Pancreas (tissue), 10 donors: ENCODE measurements at regions not wholly inside any gene's neighbourhood (a gene's known extent, or its start where the extent isn't known, plus 50 kb on each side); places are given as distances from the start of the nearest gene placed in this dataset.

Experiments
- ATAC-seq, 4 donors: fragments of 200-7000 bp; cut with Tn5 transposase; one replicate each; pipeline versions ENCODE4 v1.8.0 to v1.9.1; 2020; ENCODE audit warnings: mild to moderate bottlenecking in 4 of 4, moderate library complexity in 4 of 4
- DNase-seq, 6 donors: peaks; one replicate each; pipeline ENCODE4 v3.0.0-alpha.2; 2020
- FAIRE-seq: peaks from 2 replicates; lab custom pipeline; 2012; peaks lifted over from hg19 to GRCh38; lab: Jason Lieb, UNC
- H3K27ac ChIP-seq, 4 donors: fragments of 200-600 bp; sonication (generic); 1 replicate in 3 of 4; 2 replicates in 1 of 4; pipeline versions ENCODE4 v1.5.0 to v1.8.0; 2020
- H3K27me3 ChIP-seq, 4 donors: fragments of 200-600 bp; one replicate each; pipeline ENCODE4 v1.8.0; 2021
- H3K36me3 ChIP-seq, 3 donors: fragments of 200-600 bp; sonication (generic) in 1 of 3; one replicate each; pipeline versions ENCODE4 v1.5.0 to v1.8.0; 2020 to 2021
- H3K4me1 ChIP-seq, 3 donors: fragments of 200-600 bp; one replicate each; pipeline ENCODE4 v1.8.0; 2021
- H3K4me3 ChIP-seq, 4 donors: fragments of 200-600 bp; sonication (generic) in 2 of 4; one replicate each; pipeline versions ENCODE4 v1.5.0 to v1.8.0; 2020 to 2021
- H3K9me3 ChIP-seq, 4 donors: fragments of 200-600 bp; one replicate each; pipeline ENCODE4 v1.8.0; 2021
- WGBS, 2 donors: extraction: QIAGEN DNeasy Blood & Tissue Kit; methylation state at CpG; one replicate each; pipeline ENCODE4 v1.1.7; 2013; 5-methylcytosine and 5-hydroxymethylcytosine counted together
- intact Hi-C, 3 donors: fragments of 100-400 bp; cut with DNase I; formaldehyde crosslinking; loops; one replicate each; pipeline versions ENCODE4 v1.11.1 to v1.14.2; 2022
- TF ChIP-seq, protein P1 (sequence below), 4 donors: fragments of 200-600 bp; sonication (generic) in 3 of 4; IDR thresholded peaks; one replicate each; pipeline versions ENCODE4 v1.5.0 to v1.8.0; 2021; ENCODE audit warnings: antibody characterized with exemption in 4 of 4
- donor health status: healthy with polysubstance abuse.
- donor health status: DM: no; HTN: no; CAD: no; lungs with moderate emphysema.
- donor health status: DM: no; HTN: no; CAD: no.
- donor health status: control.
- donor health status: control.
- donor health status: Bipolar disorder and iron deficiency.
- donor health status: DM: yes; HTN: yes; CAD: no.
- donor health status: DM: no; HTN: no; CAD: no.
- donor health status: DM: no; HTN: no; CAD: no.
- donor health status: DM: yes; HTN: yes; CAD: no.

DNA sequence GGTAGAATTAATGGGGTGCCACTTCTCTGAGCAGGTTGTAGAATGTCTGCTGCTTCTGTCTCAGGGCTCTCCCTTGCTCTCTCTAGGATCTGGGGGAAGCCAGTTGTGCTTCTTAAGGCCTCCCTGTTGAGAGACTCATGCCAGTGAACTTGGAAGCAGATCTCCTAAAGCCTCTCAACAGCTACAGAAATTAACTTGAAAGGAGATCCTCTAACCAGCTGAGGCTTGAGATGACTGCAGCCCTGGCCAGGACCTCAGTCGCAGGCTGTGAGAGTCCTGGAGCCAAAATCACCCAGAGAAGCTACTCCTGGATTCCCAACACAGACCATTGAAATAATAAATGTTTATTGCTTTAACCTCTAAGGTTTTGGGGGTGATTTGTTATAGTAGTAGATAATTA lies 180.2 kb upstream of the MARCKS start:
- no peak overlapping the region for H3K4me3 ChIP-seq
- peak overlapping the region in 2 of 4 donors; percentile 64 to 86 for H3K27ac ChIP-seq
- DNase-seq (no peak), FAIRE-seq (no peak), ATAC-seq (peak in 2 of 4 donors; percentile 4)
- intact Hi-C loops: loop anchor here in 1 of 3 donors (10.0 kb wide), 1 partner anchor 178 kb away; the partner anchor contains the start of gene MARCKS
- H3K36me3 ChIP-seq: no peaks in the 10 kb centered on the region
- no peaks in the 10 kb centered on the region for H3K27me3 ChIP-seq
- WGBS, 2 donors: 41 to 45% methylated on average over 1 of the region's 1 CpG
- H3K9me3 ChIP-seq: no peaks in the 10 kb centered on the region
- H3K4me1 ChIP-seq: peaks cover 15 to 58% (median 35%) of the 10 kb centered on the region in 3 donors
- TF ChIP-seq, protein P1, sequence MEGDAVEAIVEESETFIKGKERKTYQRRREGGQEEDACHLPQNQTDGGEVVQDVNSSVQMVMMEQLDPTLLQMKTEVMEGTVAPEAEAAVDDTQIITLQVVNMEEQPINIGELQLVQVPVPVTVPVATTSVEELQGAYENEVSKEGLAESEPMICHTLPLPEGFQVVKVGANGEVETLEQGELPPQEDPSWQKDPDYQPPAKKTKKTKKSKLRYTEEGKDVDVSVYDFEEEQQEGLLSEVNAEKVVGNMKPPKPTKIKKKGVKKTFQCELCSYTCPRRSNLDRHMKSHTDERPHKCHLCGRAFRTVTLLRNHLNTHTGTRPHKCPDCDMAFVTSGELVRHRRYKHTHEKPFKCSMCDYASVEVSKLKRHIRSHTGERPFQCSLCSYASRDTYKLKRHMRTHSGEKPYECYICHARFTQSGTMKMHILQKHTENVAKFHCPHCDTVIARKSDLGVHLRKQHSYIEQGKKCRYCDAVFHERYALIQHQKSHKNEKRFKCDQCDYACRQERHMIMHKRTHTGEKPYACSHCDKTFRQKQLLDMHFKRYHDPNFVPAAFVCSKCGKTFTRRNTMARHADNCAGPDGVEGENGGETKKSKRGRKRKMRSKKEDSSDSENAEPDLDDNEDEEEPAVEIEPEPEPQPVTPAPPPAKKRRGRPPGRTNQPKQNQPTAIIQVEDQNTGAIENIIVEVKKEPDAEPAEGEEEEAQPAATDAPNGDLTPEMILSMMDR (IDR thresholded peaks at IDR 0.05): no peak

DNA sequence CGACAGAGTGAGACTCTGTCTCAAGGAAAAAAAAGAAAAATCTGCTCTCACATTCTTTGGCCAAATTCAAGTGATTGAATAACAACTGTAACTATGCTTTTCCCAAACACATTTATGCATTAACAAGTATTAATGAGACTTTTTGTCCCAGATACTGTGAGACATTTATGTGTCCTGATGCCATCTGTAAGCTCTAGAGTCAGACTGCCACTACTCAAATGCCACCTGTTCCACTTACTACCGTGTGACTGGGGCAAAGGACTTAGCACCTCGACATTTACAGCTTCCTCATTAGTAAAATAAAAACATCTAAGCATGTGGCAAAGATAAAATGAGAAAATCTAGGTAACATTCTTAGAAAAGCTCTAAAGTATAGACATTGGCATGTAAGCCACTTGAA lies 178.1 kb upstream of the MARCKS start:
- DNase-seq: no peak
- Histone ChIP-seq H3K27ac (peak overlapping the region in 2 of 4 donors; percentile 23 to 28), H3K4me1 (peaks cover 16 to 42% (median 32%) of the 10 kb centered on the region in 3 donors), H3K9me3 (no peaks in the 10 kb centered on the region), H3K27me3 (no peaks in the 10 kb centered on the region), H3K4me3 (no peak overlapping the region), H3K36me3 (no peaks in the 10 kb centered on the region)
- intact Hi-C loops: loop anchor here in 1 of 3 donors (10.0 kb wide), 1 partner anchor 176 kb away; the partner anchor contains the start of gene MARCKS
- no peak for ATAC-seq
- 41 to 46% methylated on average over 3 of the region's 3 CpGs for WGBS, 2 donors
- FAIRE-seq: no peak
- TF ChIP-seq, protein P1 (IDR thresholded peaks at IDR 0.05): no peak

DNA sequence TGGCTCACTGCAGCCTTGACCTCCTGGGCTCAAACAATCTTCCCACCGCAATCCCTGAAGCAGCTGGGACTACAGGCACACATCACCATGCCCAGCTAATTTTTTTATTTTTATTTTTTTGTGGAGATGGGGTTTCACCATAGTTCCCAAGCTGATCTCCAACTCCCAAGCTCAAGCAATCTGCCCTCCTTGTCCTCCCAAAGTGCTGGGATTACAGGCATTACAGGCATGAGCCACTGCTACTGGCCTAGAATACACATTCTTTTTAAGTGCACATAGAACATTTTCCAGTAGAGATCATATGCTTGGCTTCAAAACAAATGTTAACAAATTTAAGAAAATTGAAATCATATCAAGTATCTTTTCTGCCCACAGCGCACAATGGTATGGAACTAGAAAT lies 176.8 kb upstream of the MARCKS start:
- H3K36me3 ChIP-seq: no peaks in the 10 kb centered on the region
- H3K27ac ChIP-seq: peak overlapping the region in 2 of 4 donors; percentile 23 to 38
- peaks cover 18 to 45% (median 35%) of the 10 kb centered on the region in 3 donors for H3K4me1 ChIP-seq
- no peaks in the 10 kb centered on the region for H3K9me3 ChIP-seq
- ATAC-seq: peak in 1 of 4 donors; percentile 3
- 65 to 70% methylated on average over 2 of the region's 2 CpGs for WGBS, 2 donors
- H3K4me3 ChIP-seq: no peak overlapping the region
- no peak for FAIRE-seq
- TF ChIP-seq, protein P1 (IDR thresholded peaks at IDR 0.05): no peak
- intact Hi-C loops: no loop called here
- H3K27me3 ChIP-seq: no peaks in the 10 kb centered on the region
- DNase-seq: no peak

DNA sequence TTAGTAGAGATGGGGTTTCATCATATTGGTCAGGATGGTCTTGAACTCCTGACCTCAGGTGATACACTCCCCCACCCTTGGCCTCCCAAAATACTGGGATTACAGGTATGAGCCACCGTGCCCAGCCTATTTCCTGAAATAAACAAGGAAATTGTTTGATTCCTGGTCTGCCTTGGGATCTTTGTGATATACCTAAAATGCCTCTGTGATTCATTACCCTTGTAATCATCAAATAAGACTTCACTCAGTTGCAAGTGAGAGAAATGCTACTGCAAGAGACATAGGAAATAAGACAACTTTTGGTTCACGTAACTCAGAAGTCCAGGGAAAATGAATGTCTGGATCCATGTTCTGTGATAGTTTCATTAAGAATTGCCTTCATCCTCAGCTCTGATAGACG lies 173.2 kb upstream of the MARCKS start:
- WGBS, 2 donors: 92 to 95% methylated on average over 3 of the region's 3 CpGs
- no peak for FAIRE-seq
- intact Hi-C loops: no loop called here
- peaks cover 13 to 37% (median 33%) of the 10 kb centered on the region in 3 donors for H3K4me1 ChIP-seq
- TF ChIP-seq, protein P1 (IDR thresholded peaks at IDR 0.05): no peak
- no peaks in the 10 kb centered on the region for H3K36me3 ChIP-seq
- H3K27me3 ChIP-seq: no peaks in the 10 kb centered on the region
- DNase-seq: no peak
- peak overlapping the region in 2 of 4 donors; percentile 50 to 56 for H3K27ac ChIP-seq
- H3K4me3 ChIP-seq: no peak overlapping the region
- no peak for ATAC-seq
- no peaks in the 10 kb centered on the region for H3K9me3 ChIP-seq

DNA sequence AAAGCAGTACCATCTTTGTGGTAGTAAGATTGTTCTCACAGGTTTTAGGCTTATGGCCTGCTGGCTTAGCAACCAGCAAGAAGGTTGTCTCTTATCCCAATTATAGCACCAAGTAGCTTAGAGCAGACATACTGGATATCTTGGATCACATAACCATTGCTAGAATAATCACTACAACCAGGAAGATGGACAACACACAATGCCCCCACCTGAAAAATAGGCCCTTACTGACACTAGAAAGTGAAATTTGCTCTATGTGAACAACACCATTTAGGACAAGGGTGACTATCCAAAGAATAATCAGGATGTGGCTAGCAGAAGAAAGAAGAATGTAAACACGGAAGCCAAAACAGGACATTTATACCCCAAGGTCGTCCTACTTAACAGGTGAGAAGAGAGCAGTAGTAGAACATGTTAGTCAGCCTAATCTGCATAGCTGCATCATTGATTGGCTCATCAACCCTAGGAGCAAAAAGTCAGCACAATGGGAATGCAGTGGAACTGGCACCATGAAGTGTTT lies 172.7 kb upstream of the MARCKS start:
- no peaks in the 10 kb centered on the region for H3K36me3 ChIP-seq
- peaks cover 13 to 34% (median 29%) of the 10 kb centered on the region in 3 donors for H3K4me1 ChIP-seq
- WGBS, 2 donors: 16 to 18% methylated on average over 2 of the region's 2 CpGs
- no peak for DNase-seq
- no peaks in the 10 kb centered on the region for H3K9me3 ChIP-seq
- peak; percentile 65 to 81 (median 76) for ATAC-seq
- H3K27me3 ChIP-seq: no peaks in the 10 kb centered on the region
- H3K27ac ChIP-seq: peak overlapping the region in 2 of 4 donors; percentile 50 to 56
- intact Hi-C loops: no loop called here
- no peak for FAIRE-seq
- TF ChIP-seq, protein P1 (IDR thresholded peaks at IDR 0.05): no peak
- no peak overlapping the region for H3K4me3 ChIP-seq
